ENCODE measurements at regions not wholly inside any gene's neighbourhood (a gene's known extent, or its start where the extent isn't known, plus 50 kb on each side); places are given as distances from the start of the nearest gene placed in this dataset.

DNA sequence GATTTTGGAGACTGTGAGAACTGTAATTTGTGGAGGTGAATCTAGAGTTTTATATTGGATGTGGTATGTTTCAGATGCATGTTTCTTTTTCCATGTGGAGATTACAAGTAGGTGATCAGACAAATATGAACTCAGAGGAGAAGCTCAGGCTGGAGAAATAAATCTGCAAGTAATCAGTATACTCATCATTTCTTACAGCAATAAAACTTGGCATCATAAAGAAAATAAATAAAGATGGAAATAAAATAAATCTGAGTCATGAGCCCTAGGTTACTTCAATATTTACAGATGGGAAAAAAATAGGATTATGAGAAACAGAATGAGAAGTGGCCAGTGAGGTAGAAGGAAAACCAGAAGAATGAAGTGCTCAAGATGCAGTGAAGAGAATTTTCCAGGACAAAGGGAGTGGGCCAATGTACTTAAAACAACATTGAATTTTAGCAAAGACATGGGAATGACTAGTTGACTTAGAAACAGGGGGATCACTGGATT is 453.8 kb downstream of the DSC3 start:
- Histone ChIP-seq H3K9me3 (ENCODE audit: insufficient read depth in 2 of 2, low read depth in 1 of 2, low read length in 1 of 2) (no peaks in the 10 kb centered on the region), H4K91ac (replicated peaks; ENCODE audit: insufficient read length, low read length) (no peak overlapping the region), H2BK15ac (ENCODE audit: low read length) (no peak overlapping the region), H3K4ac (replicated peaks; ENCODE audit: insufficient read length, low read depth, low read length) (no peak overlapping the region), H4K5ac (ENCODE audit: insufficient read length, low read depth, low read length) (no peak overlapping the region), H2BK12ac (ENCODE audit: low read depth, low read length) (no peak overlapping the region), H3K79me2 (ENCODE audit: control insufficient read depth in 1 of 2, insufficient read depth in 2 of 2, low read length in 2 of 2) (no peaks in the 10 kb centered on the region), H3K23me2 (ENCODE audit: low read depth, low read length) (no peaks in the 10 kb centered on the region; the same call in 1 of the 2 replicates), H2AK5ac (ENCODE audit: low read depth, low read length) (no peak overlapping the region), H3K23ac (ENCODE audit: insufficient read length) (no peak overlapping the region), H3K4me1 (replicated peaks in 1 of 4; ENCODE audit: control insufficient read depth in 3 of 4, insufficient read depth in 4 of 4, low read length in 3 of 4) (no peaks in the 10 kb centered on the region), H2BK120ac (replicated peaks; ENCODE audit: low read depth, low read length) (no peak overlapping the region), H3K4me3 (ENCODE audit: extremely low read depth in 1 of 4, insufficient read depth in 2 of 4, low read depth in 3 of 4, low read length in 4 of 4) (no peak overlapping the region), H3K79me1 (ENCODE audit: low read depth, low read length) (no peaks in the 10 kb centered on the region), H3K27me3 (replicated peaks in 1 of 4; ENCODE audit: control insufficient read depth in 3 of 4, extremely low read depth in 1 of 4, insufficient read depth in 3 of 4, low read length in 3 of 4) (no peaks in the 10 kb centered on the region), H2BK20ac (ENCODE audit: low read length) (no peak overlapping the region), H3K4me2 (ENCODE audit: insufficient read depth in 1 of 2, low read depth in 2 of 2, low read length in 2 of 2) (no peak overlapping the region), H4K8ac (ENCODE audit: extremely low read depth, insufficient read depth, low read length) (no peak overlapping the region), H3K56ac (replicated peaks; ENCODE audit: insufficient read length, low read depth, low read length) (no peak overlapping the region), H3K36me3 (ENCODE audit: control insufficient read depth in 2 of 4, insufficient read depth in 4 of 4, low read length in 3 of 4) (no peaks in the 10 kb centered on the region), H2BK5ac (ENCODE audit: low read depth, low read length) (no peak overlapping the region), H4K20me1 (replicated peaks in 1 of 2; ENCODE audit: control insufficient read depth in 1 of 2, insufficient read depth in 2 of 2, low read length in 2 of 2) (no peaks in the 10 kb centered on the region), H3K9ac (replicated peaks in 1 of 4; ENCODE audit: extremely low read depth in 1 of 4, low read depth in 3 of 4, low read length in 3 of 4) (no peak overlapping the region), H3K18ac (ENCODE audit: extremely low read depth, low read length) (no peak overlapping the region), H3K27ac (ENCODE audit: low read depth, low read length) (no peak overlapping the region), H3K14ac (ENCODE audit: insufficient read length) (no peak overlapping the region), H2AFZ (ENCODE audit: low read length) (no peak overlapping the region)
- POLR2A ChIA-PET (ENCODE audit: partially characterized antibody), result no interaction called here
- no peak for DNase-seq (ENCODE audit: low read depth in 1 of 2, low spot score in 2 of 2)
- FAIRE-seq, result no peak
- CTCF ChIA-PET (ENCODE audit: partially characterized antibody), result no interaction called here
- no peak for TF ChIP-seq SP2 (IDR thresholded peaks at IDR 0.05; ENCODE audit: low read length)
- TF ChIP-seq, protein P1, sequence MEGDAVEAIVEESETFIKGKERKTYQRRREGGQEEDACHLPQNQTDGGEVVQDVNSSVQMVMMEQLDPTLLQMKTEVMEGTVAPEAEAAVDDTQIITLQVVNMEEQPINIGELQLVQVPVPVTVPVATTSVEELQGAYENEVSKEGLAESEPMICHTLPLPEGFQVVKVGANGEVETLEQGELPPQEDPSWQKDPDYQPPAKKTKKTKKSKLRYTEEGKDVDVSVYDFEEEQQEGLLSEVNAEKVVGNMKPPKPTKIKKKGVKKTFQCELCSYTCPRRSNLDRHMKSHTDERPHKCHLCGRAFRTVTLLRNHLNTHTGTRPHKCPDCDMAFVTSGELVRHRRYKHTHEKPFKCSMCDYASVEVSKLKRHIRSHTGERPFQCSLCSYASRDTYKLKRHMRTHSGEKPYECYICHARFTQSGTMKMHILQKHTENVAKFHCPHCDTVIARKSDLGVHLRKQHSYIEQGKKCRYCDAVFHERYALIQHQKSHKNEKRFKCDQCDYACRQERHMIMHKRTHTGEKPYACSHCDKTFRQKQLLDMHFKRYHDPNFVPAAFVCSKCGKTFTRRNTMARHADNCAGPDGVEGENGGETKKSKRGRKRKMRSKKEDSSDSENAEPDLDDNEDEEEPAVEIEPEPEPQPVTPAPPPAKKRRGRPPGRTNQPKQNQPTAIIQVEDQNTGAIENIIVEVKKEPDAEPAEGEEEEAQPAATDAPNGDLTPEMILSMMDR (IDR thresholded peaks at IDR 0.05; ENCODE audit: control extremely low read depth in 1 of 3, insufficient read depth in 1 of 3, low read depth in 1 of 3, low read length in 3 of 3), result no peak
- TF ChIP-seq BCL11A (IDR thresholded peaks at IDR 0.05; ENCODE audit: low read depth in 2 of 2, low read length in 2 of 2), result no peak
